ENCODE measurements at regions not wholly inside any gene's neighbourhood (a gene's known extent, or its start where the extent isn't known, plus 50 kb on each side); places are given as distances from the start of the nearest gene placed in this dataset.

DNA sequence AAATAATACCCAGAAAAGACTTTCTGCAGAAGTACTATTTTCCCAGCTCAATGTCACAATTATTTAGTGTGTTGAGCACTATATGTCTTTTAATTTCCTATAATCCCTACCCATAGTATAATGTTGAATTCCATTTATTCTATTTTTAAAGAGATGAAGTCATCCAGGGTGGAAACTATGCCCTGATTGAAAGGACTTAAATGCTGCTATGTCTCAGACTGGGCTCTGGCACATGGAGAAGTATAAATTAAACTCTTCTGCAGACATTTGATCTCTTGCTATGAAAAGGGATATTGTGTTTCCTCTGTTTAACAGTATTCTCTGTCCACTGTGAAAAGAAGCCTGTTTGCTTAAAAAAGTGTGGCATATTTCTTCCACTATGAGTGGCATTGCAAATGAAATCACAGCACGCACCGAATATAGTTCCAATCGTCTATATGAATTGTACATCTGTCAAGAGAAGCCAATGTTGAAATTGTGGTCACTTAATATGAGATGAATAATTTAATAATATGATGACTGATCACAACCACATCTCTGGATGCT lies 192.3 kb downstream of the BCAT1 start:
- no peak for TF ChIP-seq CTCF (IDR thresholded peaks at IDR 0.05)
- no peak for TF ChIP-seq EZH2 (IDR thresholded peaks at IDR 0.05; ENCODE audit: borderline replicate concordance, insufficient read depth, low read depth, low read length, poor library complexity, severe bottlenecking)
